GM12878 (cell line): ENCODE measurements at regions not wholly inside any gene's neighbourhood (a gene's known extent, or its start where the extent isn't known, plus 50 kb on each side); places are given as distances from the start of the nearest gene placed in this dataset.

ENCODE experiments used
- ATAC-seq: fragments of 200-7000 bp; cut with Tn5 transposase; 3 replicates; pipeline ENCODE4 v1.9.1; 2020; ENCODE audit warnings: mild to moderate bottlenecking, moderate library complexity
- BruUV-seq: library from RNA; stranded (reverse); fragments of 400-500 nt; replicated peaks from 2 replicates; lab custom pipeline; 2021; lab: Mats Ljungman, UMichigan
- CTCF ChIA-PET: fragments of 300-600 bp; sonication (Branson Sonifier 250); formaldehyde crosslinking; extraction: SDS; loops from one replicate; lab custom pipeline; 2021; ENCODE audit warnings: inconsistent platforms; lab: Yijun Ruan, JAX
- POLR2A ChIA-PET: fragments of 350-600 bp; formaldehyde crosslinking; extraction: SDS; loops from one replicate; lab custom pipeline; 2021; ENCODE audit warnings: inconsistent platforms; lab: Charles Lee
- RAD21 ChIA-PET: fragments of 300-600 bp; sonication (Branson Sonifier 250); formaldehyde crosslinking; loops from one replicate; lab custom pipeline; 2023; ENCODE audit warnings: antibody characterized with exemption; ENCODE audit not compliant: unreplicated experiment; lab: Charles Lee
- SMC1A ChIA-PET: fragments of 300-600 bp; sonication (Branson Sonifier 250); formaldehyde crosslinking; loops from one replicate; lab custom pipeline; 2023; ENCODE audit not compliant: unreplicated experiment, uncharacterized antibody; lab: Charles Lee
- DNase-seq: peaks from one replicate; pipeline ENCODE4 v3.0.0-alpha.2; 2011; ENCODE audit warnings: low read depth, low spot score
- FAIRE-seq: peaks from 3 replicates; lab custom pipeline; 2011; peaks lifted over from hg19 to GRCh38; lab: Jason Lieb, UNC
- H2AFZ ChIP-seq: 2 replicates; pipeline ENCODE4 v1.6.0; 2011; ENCODE audit warnings: low read depth, low read length, control low read depth; ENCODE audit not compliant: control insufficient read depth
- H3K27ac ChIP-seq: 2 replicates; pipeline ENCODE4 v1.5.1; 2011; ENCODE audit warnings: control low read depth; ENCODE audit not compliant: control insufficient read depth, insufficient read depth
- H3K27me3 ChIP-seq, 2 experiments: replicated peaks in 1 of 2; 2 replicates each; pipeline versions ENCODE4 v1.6.0 to v1.6.1; 2011; ENCODE audit warnings: low read length in 1 of 2; ENCODE audit not compliant: control insufficient read depth in 2 of 2, insufficient read depth in 2 of 2
- H3K36me3 ChIP-seq, 2 experiments: 2 replicates each; pipeline ENCODE4 v1.5.1; 2011; ENCODE audit warnings: low read length in 1 of 2; ENCODE audit not compliant: control insufficient read depth in 2 of 2, insufficient read depth in 2 of 2
- H3K4me1 ChIP-seq: 2 replicates; pipeline ENCODE4 v1.6.1; 2011; ENCODE audit warnings: mild to moderate bottlenecking, low read length, moderate library complexity, mixed read lengths; ENCODE audit not compliant: control insufficient read depth, insufficient read depth
- H3K4me2 ChIP-seq: 2 replicates; pipeline ENCODE4 v1.6.0; 2011; ENCODE audit warnings: control low read depth; ENCODE audit not compliant: control insufficient read depth, insufficient read depth
- H3K4me3 ChIP-seq: fragments of 200-600 bp; sonication (generic); 2 replicates; pipeline ENCODE4 v1.5.1; 2016
- H3K79me2 ChIP-seq: 2 replicates; pipeline ENCODE4 v1.6.0; 2011; ENCODE audit warnings: low read length; ENCODE audit not compliant: control insufficient read depth, insufficient read depth
- H3K9ac ChIP-seq: 2 replicates; pipeline ENCODE4 v1.8.0; 2011; ENCODE audit warnings: low read length, control low read depth, mixed read lengths; ENCODE audit not compliant: control insufficient read depth, insufficient read depth
- H3K9me3 ChIP-seq: replicated peaks from 3 replicates; pipeline ENCODE4 v1.5.1; 2011; ENCODE audit warnings: mild to moderate bottlenecking, low read length; ENCODE audit not compliant: control insufficient read depth, insufficient read depth
- H4K20me1 ChIP-seq: 2 replicates; pipeline ENCODE4 v1.6.0; 2011; ENCODE audit not compliant: control insufficient read depth, insufficient read depth
- BMI1 ChIP-seq: fragments of 450-650 bp; IDR thresholded peaks from 2 replicates; pipeline ENCODE4 v1.6.1; 2016; ENCODE audit warnings: mild to moderate bottlenecking, moderate library complexity, borderline replicate concordance
- CREM ChIP-seq: IDR thresholded peaks from 2 replicates; pipeline ENCODE4 v1.6.1; 2014; ENCODE audit warnings: antibody characterized with exemption, low read depth
- DPF2 ChIP-seq: fragments of 450-650 bp; IDR thresholded peaks from 2 replicates; pipeline ENCODE4 v1.6.1; 2017; ENCODE audit warnings: mild to moderate bottlenecking
- EP300 ChIP-seq, 2 experiments: fragments of 150-350 bp in 1 of 2; IDR thresholded peaks; 2 replicates each; pipeline ENCODE4 v1.6.1; 2011 to 2012; ENCODE audit warnings: low read depth in 2 of 2, low read length in 2 of 2, borderline replicate concordance in 1 of 2, improper control_type of control experiment in 1 of 2, inconsistent platforms in 1 of 2; ENCODE audit not compliant: control insufficient read depth in 1 of 2
- HDAC6 ChIP-seq: fragments of 200-600 bp; sonication (generic); IDR thresholded peaks from one replicate; pipeline ENCODE4 v1.8.0; 2017; ENCODE audit warnings: antibody characterized with exemption; ENCODE audit not compliant: unreplicated experiment
- LARP7 ChIP-seq: fragments of 450-650 bp; IDR thresholded peaks from 2 replicates; pipeline ENCODE4 v1.6.1; 2017; ENCODE audit warnings: mild to moderate bottlenecking
- MEF2B ChIP-seq: fragments of 450-650 bp; IDR thresholded peaks from 2 replicates; pipeline ENCODE4 v1.6.1; 2018; ENCODE audit warnings: mild to moderate bottlenecking, moderate library complexity; ENCODE audit not compliant: partially characterized antibody, poor library complexity, severe bottlenecking
- POLR2AphosphoS2 ChIP-seq: IDR thresholded peaks from 2 replicates; pipeline ENCODE4 v1.6.1; 2011; ENCODE audit warnings: low read depth, mild to moderate bottlenecking, low read length, improper control_type of control experiment, moderate library complexity
- RCOR1 ChIP-seq: conservative IDR thresholded peaks from 2 replicates; pipeline ENCODE4 v1.6.1; 2012; ENCODE audit warnings: low read depth, low read length, improper control_type of control experiment
- RUNX3 ChIP-seq: IDR thresholded peaks from 2 replicates; pipeline ENCODE4 v1.6.1; 2012; ENCODE audit warnings: low read length, inconsistent platforms
- SMAD5 ChIP-seq: IDR thresholded peaks from 2 replicates; pipeline ENCODE4 v1.6.1; 2016; ENCODE audit warnings: antibody characterized with exemption, low read depth
- SP1 ChIP-seq: IDR thresholded peaks from one replicate; pipeline ENCODE4 v1.6.1; 2011; ENCODE audit warnings: low read depth, low read length
- SREBF2 ChIP-seq: IDR thresholded peaks from 2 replicates; pipeline ENCODE4 v1.6.1; 2012; ENCODE audit warnings: mild to moderate bottlenecking, low read length
- TARDBP ChIP-seq: IDR thresholded peaks from 2 replicates; pipeline ENCODE4 v1.6.1; 2016; ENCODE audit warnings: borderline replicate concordance
- ZNF24 ChIP-seq: fragments of 450-650 bp; IDR thresholded peaks from 2 replicates; pipeline ENCODE4 v1.6.1; 2017; ENCODE audit warnings: antibody characterized with exemption, mild to moderate bottlenecking
- ZNF384 ChIP-seq: IDR thresholded peaks from 2 replicates; pipeline ENCODE4 v1.6.1; 2012; ENCODE audit warnings: low read depth, mild to moderate bottlenecking, low read length, improper control_type of control experiment, borderline replicate concordance
- WGBS: methylation state at CpG from one replicate; pipeline ENCODE4 v1.1.6; 2016; ENCODE audit warnings: low lambda C conversion rate; ENCODE audit not compliant: insufficient replicate concordance, insufficient coverage; ENCODE audit errors: missing lambda C conversion rate; 5-methylcytosine and 5-hydroxymethylcytosine counted together
- in situ Hi-C: fragments of 300-500 bp; cut with MboI; formaldehyde crosslinking; loops from 9 replicates; pipeline ENCODE4 v1.14.3; 2018; ENCODE audit warnings: mixed read lengths
- intact Hi-C: fragments of 100-400 bp; cut with micrococcal nuclease; formaldehyde crosslinking; loops from one replicate; pipeline ENCODE4 v1.14.2; 2022; ENCODE audit not compliant: unreplicated experiment

DNA sequence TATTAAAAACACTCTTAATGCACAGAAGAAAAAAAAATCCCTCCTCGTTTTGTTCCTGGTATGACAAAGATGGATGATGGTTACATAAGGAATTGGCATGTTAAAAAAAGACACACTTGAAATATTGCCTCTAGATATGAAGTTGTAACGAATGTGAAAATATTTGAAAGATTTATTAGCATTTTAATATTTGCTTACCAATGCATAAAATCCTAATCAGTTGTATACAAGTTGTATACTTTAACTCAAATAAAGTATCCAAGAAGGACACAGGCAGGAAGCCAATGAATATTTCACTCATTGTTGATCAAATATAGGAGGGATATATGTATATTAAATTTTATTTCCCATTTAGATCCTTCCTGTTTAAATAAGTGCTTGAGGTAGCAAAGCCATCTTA, 850.8 kb upstream of the RBFOX1 start (continued):
- no peak for TF ChIP-seq DPF2
- TF ChIP-seq ZNF384, result no peak
- no peak for TF ChIP-seq CREM
- TF ChIP-seq POLR2AphosphoS2, result no peak
- TF ChIP-seq TARDBP, result no peak
- TF ChIP-seq SREBF2, result no peak
- TF ChIP-seq RCOR1, result no peak
- no peak for TF ChIP-seq SMAD5
- TF ChIP-seq LARP7, result no peak
- TF ChIP-seq ZNF24, result no peak

GRCh38 chr16:6453742-6454141, 878.9 kb upstream of the RBFOX1 start:
- TF ChIP-seq DPF2 (no peak), SMAD5 (no peak), EP300 (IDR thresholded peaks at IDR 0.05; ENCODE audit: borderline replicate concordance in 1 of 2, control insufficient read depth in 1 of 2, low read depth in 2 of 2, low read length in 2 of 2) (no peak), SP1 (no peak), HDAC6 (no peak), BMI1 (no peak), MEF2B (no peak), RUNX3 (no peak)
- ATAC-seq, result no peak
- in situ Hi-C loops, result no loop called here
- H3K27me3 ChIP-seq, result no peaks in the 10 kb centered on the region
- H3K4me1 ChIP-seq, result no peaks in the 10 kb centered on the region
- ChIA-PET SMC1A (no interaction called here), CTCF (no interaction called here), RAD21 (no interaction called here), POLR2A (no interaction called here)
- no peaks in the 10 kb centered on the region for H4K20me1 ChIP-seq
- no peak for DNase-seq
- no peaks in the 10 kb centered on the region; the same call in 2 of the 3 replicates for H3K9me3 ChIP-seq
- 23% methylated on average over 5 of the region's 5 CpGs for WGBS
- no peaks in the 10 kb centered on the region for H3K36me3 ChIP-seq
- no TSS peak for BruUV-seq
- no peak overlapping the region for H3K4me2 ChIP-seq
- intact Hi-C loops, result no loop called here
- no peak overlapping the region for H3K4me3 ChIP-seq
- H3K9ac ChIP-seq, result no peak overlapping the region
- no peak overlapping the region for H2AFZ ChIP-seq
- H3K27ac ChIP-seq, result no peak overlapping the region
- no peaks in the 10 kb centered on the region for H3K79me2 ChIP-seq
- no peak for FAIRE-seq
